22Rv1 (cell line): ENCODE measurements at regions not wholly inside any gene's neighbourhood (a gene's known extent, or its start where the extent isn't known, plus 50 kb on each side); places are given as distances from the start of the nearest gene placed in this dataset.

Source experiments
- ZFX ChIP-seq: fragments of 450-650 bp; IDR thresholded peaks from 2 replicates; pipeline ENCODE4 v1.6.1; 2017; ENCODE audit warnings: antibody characterized with exemption, borderline replicate concordance
- TF ChIP-seq, protein P1 (sequence below): fragments of 450-650 bp; IDR thresholded peaks from 2 replicates; pipeline ENCODE4 v1.5.1; 2017; ENCODE audit warnings: mild to moderate bottlenecking

DNA sequence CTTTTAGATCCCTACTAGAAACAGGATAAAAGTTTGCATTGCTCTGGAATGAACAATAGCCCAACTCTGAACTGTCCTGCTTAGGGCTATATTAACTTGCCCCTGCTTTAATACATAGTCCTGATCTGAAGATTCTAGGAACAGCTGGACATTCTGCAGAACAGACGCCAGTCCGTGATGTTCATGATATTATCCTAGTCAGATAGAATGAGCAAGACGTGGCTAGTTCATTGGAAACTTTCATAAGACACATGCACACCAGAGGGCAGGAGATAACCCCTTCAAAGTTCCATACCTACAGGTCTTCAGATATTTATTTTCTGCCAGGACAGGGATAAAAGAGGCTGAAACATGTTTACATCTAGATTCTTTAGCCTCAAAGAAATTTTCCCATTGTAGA is 75.5 kb upstream of the CLNK start:
- TF ChIP-seq, protein P1, sequence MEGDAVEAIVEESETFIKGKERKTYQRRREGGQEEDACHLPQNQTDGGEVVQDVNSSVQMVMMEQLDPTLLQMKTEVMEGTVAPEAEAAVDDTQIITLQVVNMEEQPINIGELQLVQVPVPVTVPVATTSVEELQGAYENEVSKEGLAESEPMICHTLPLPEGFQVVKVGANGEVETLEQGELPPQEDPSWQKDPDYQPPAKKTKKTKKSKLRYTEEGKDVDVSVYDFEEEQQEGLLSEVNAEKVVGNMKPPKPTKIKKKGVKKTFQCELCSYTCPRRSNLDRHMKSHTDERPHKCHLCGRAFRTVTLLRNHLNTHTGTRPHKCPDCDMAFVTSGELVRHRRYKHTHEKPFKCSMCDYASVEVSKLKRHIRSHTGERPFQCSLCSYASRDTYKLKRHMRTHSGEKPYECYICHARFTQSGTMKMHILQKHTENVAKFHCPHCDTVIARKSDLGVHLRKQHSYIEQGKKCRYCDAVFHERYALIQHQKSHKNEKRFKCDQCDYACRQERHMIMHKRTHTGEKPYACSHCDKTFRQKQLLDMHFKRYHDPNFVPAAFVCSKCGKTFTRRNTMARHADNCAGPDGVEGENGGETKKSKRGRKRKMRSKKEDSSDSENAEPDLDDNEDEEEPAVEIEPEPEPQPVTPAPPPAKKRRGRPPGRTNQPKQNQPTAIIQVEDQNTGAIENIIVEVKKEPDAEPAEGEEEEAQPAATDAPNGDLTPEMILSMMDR = no peak
- no peak for TF ChIP-seq ZFX
